CD4-positive, CD25-positive, alpha-beta regulatory T cell (primary cell): ENCODE measurements at regions not wholly inside any gene's neighbourhood (a gene's known extent, or its start where the extent isn't known, plus 50 kb on each side); places are given as distances from the start of the nearest gene placed in this dataset.
"Not testable (repeated sequence)": the region's sequence is repeated elsewhere in the genome, so short reads cannot be mapped to it uniquely, and the experiment has no call there.

ENCODE experiments used
- ATAC-seq, 2 donors: fragments of 150-1000 bp; cut with Tn5 transposase; one replicate each; pipeline ENCODE4 v1.10.0; 2021; ENCODE audit warnings: low read depth in 2 of 2, moderate number of reproducible peaks in 2 of 2, moderate library complexity in 1 of 2
- DNase-seq, 3 donors: peaks; one replicate each; pipeline versions ENCODE4 v3.0.0 to v3.0.0-alpha.2; 2012 to 2022; ENCODE audit warnings: mixed read lengths in 1 of 3
- H3K27ac ChIP-seq: one replicate; pipeline ENCODE4 v1.7.0; 2013; ENCODE audit warnings: mild to moderate bottlenecking, low read length; ENCODE audit not compliant: insufficient read depth, poor library complexity, severe bottlenecking
- H3K27me3 ChIP-seq: one replicate; pipeline ENCODE4 v1.7.0; 2013; ENCODE audit warnings: low read length; ENCODE audit not compliant: control insufficient read depth, insufficient read depth
- H3K36me3 ChIP-seq: one replicate; pipeline ENCODE4 v1.7.0; 2013; ENCODE audit warnings: mild to moderate bottlenecking, low read length, moderate library complexity; ENCODE audit not compliant: control insufficient read depth, insufficient read depth
- H3K4me1 ChIP-seq: 2 replicates; pipeline ENCODE4 v1.7.0; 2013; ENCODE audit warnings: mild to moderate bottlenecking, low read length; ENCODE audit not compliant: insufficient read depth, control insufficient read depth, poor library complexity, severe bottlenecking
- H3K4me3 ChIP-seq: one replicate; pipeline ENCODE4 v1.7.0; 2013; ENCODE audit warnings: low read depth, mild to moderate bottlenecking, low read length, moderate library complexity
- H3K9me3 ChIP-seq, 2 experiments: 1 replicate in 1 of 2; 2 replicates in 1 of 2; pipeline ENCODE4 v1.7.0; 2013; ENCODE audit warnings: low read length in 2 of 2, mild to moderate bottlenecking in 1 of 2, moderate library complexity in 1 of 2; ENCODE audit not compliant: control insufficient read depth in 2 of 2
- H3K27ac Mint-ChIP-seq, 3 donors: one replicate each; pipeline ENCODE4 v1.8.0; 2020 to 2022; ENCODE audit warnings: mild to moderate bottlenecking in 3 of 3, mixed read lengths in 3 of 3, moderate library complexity in 2 of 3
- H3K27me3 Mint-ChIP-seq: one replicate; pipeline ENCODE4 v1.8.0; 2022; ENCODE audit warnings: mild to moderate bottlenecking, mixed read lengths
- H3K36me3 Mint-ChIP-seq: one replicate; pipeline ENCODE4 v1.8.0; 2020; ENCODE audit warnings: mixed read lengths
- H3K4me1 Mint-ChIP-seq, 4 donors: one replicate each; pipeline ENCODE4 v1.8.0; 2020 to 2022; ENCODE audit warnings: mixed read lengths in 4 of 4, mild to moderate bottlenecking in 1 of 4
- H3K4me3 Mint-ChIP-seq, 4 donors: one replicate each; pipeline ENCODE4 v1.8.0; 2020 to 2022; ENCODE audit warnings: mild to moderate bottlenecking in 4 of 4, mixed read lengths in 4 of 4, moderate library complexity in 3 of 4
- H3K9me3 Mint-ChIP-seq, 7 donors: one replicate each; pipeline ENCODE4 v1.8.0; 2020 to 2022; ENCODE audit warnings: mixed read lengths in 7 of 7, mild to moderate bottlenecking in 3 of 7, moderate library complexity in 2 of 7

DNA sequence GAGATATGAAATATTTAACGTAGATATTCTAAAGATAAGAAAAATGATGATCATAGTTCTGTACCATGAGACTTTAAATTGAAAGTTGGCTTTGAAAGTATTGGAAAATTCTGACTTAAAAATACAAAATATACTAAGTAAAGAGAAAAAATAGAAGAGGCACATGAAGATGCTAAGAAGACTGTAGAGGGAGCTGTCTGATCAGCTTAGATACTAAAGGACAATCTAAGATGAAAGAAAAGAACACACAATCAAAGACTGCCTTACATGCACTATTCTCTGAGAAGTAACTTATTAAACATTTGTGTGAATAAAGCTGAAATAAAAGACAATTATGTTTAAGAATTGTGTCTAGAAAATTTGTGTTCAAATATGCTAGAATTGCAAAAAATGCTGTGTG, 55.1 kb downstream of the RBMXL2 start:
- Histone ChIP-seq H3K4me3 (no peak overlapping the region), H3K27me3 (peaks cover 7% of the 10 kb centered on the region), H3K4me1 (no peaks in the 10 kb centered on the region), H3K27ac (no peak overlapping the region), H3K36me3 (no peaks in the 10 kb centered on the region), H3K9me3 (peaks cover 0 to 2% of the 10 kb centered on the region in 2 experiments)
- DNase-seq (peak in 1 of 3 donors; percentile 15), ATAC-seq (no peak)
- no peak overlapping the region for H3K4me3 Mint-ChIP-seq
- no peaks in the 10 kb centered on the region for H3K4me1 Mint-ChIP-seq
- H3K9me3 Mint-ChIP-seq: peaks cover 0 to 15% (median 3%) of the 10 kb centered on the region in 7 donors
- no peaks in the 10 kb centered on the region for H3K36me3 Mint-ChIP-seq
- no peak overlapping the region for H3K27ac Mint-ChIP-seq
- peaks cover 5% of the 10 kb centered on the region for H3K27me3 Mint-ChIP-seq

DNA sequence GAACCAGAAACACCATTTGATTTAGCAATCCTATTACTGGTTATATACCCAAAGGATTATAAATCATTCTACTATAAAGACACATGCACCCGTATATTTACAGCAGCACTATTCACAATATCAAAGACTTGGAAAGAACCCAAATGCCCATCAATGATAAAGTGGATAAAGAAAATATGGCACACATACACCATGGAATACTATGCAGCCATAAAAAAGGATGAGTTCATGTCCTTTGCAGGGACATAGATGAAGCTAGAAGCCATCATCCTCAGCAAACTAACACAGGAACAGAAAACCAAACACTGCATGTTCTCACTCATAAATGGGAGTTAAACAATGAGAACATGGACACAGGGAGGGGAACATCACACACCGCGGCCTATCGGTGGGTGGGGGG, 61.3 kb downstream of the RBMXL2 start:
- not testable (repeated sequence) for H3K27me3 Mint-ChIP-seq, H3K36me3 ChIP-seq, ATAC-seq, H3K4me1 Mint-ChIP-seq, H3K4me3 ChIP-seq, H3K27me3 ChIP-seq, H3K27ac ChIP-seq, DNase-seq, H3K9me3 ChIP-seq, H3K4me1 ChIP-seq, H3K36me3 Mint-ChIP-seq, H3K4me3 Mint-ChIP-seq
- H3K9me3 Mint-ChIP-seq: peaks cover 0 to 24% (median 4%) of the 10 kb centered on the region in 7 donors
- H3K27ac Mint-ChIP-seq: peak overlapping the region in 1 of 3 donors; percentile 33

DNA sequence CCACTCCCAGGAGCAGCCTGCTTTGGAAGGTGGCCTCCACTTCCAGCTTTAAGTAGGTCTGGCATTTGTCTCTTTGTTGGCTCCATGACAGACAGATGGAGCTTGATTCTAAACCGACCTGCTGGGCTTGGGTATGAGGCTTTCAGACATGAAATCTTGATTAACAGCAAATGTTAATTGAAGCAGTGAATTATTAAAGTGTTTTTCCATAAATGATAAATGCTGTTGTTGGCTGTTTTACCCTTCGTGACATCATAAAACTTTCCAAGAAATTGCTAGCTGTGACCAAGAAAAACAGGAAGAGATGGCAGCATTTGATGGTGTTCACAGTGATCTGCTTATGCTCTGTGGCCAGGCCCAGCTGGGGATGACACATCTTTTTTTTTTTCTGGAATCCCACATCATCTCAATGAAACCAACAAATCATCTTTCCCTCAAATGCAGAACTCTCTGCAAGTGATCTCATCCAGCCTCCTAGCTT, 66.1 kb downstream of the RBMXL2 start:
- H3K9me3 Mint-ChIP-seq: peaks cover 0 to 6% (median 0%) of the 10 kb centered on the region in 7 donors
- no peaks in the 10 kb centered on the region for H3K36me3 ChIP-seq
- no peaks in the 10 kb centered on the region for H3K4me1 ChIP-seq
- no peak overlapping the region for H3K4me3 ChIP-seq
- H3K27me3 Mint-ChIP-seq: peaks cover 5% of the 10 kb centered on the region
- H3K27ac Mint-ChIP-seq: no peak overlapping the region
- ATAC-seq (no peak), DNase-seq (peak in 1 of 3 donors; percentile 3)
- no peaks in the 10 kb centered on the region for H3K4me1 Mint-ChIP-seq
- H3K4me3 Mint-ChIP-seq: no peak overlapping the region
- H3K36me3 Mint-ChIP-seq: no peaks in the 10 kb centered on the region
- no peaks in the 10 kb centered on the region for H3K27me3 ChIP-seq
- H3K27ac ChIP-seq: no peak overlapping the region
- no peaks in the 10 kb centered on the region for H3K9me3 ChIP-seq

DNA sequence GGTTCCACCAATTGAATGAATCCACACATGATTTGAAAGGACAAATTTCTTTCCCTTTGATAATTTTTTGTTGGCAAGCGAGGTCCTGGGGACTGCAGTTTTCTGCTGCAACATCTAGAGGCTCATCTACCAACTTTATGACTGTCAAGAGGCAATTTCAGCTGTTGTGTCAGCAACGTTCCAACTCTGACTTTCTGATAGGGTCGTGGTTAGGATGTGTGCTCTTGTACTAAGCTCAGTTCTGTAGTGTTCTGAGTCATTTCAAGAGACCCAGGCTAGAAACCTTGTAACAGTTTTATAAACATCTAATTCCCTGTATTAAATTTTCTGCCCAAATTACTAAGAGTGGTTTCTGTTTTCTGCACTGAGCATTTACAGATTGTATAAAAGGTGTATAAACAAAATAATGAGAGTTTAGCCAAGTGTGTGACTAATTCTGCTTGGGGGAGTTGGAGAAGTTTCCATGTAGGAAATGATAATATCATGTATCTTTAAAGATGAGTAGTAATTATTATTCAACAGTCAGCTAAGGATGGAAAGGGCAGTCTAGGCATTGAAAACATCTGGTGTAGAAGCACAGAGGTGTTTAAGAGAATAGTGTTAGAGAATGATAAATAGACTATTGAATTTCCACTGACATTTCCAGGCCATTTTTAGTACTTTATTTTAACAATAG, 72.2 kb downstream of the RBMXL2 start:
- DNase-seq: peak in 1 of 3 donors; percentile 39
- H3K36me3 Mint-ChIP-seq: no peaks in the 10 kb centered on the region
- Histone ChIP-seq H3K27ac (no peak overlapping the region), H3K9me3 (no peaks in the 10 kb centered on the region), H3K4me3 (no peak overlapping the region), H3K27me3 (no peaks in the 10 kb centered on the region), H3K4me1 (no peaks in the 10 kb centered on the region), H3K36me3 (no peaks in the 10 kb centered on the region)
- peaks cover 0 to 1% (median 0%) of the 10 kb centered on the region in 7 donors for H3K9me3 Mint-ChIP-seq
- ATAC-seq: no peak
- H3K4me1 Mint-ChIP-seq: peaks cover 0 to 11% (median 3%) of the 10 kb centered on the region in 4 donors
- H3K27ac Mint-ChIP-seq: no peak overlapping the region
- no peak overlapping the region for H3K4me3 Mint-ChIP-seq
- no peaks in the 10 kb centered on the region for H3K27me3 Mint-ChIP-seq

DNA sequence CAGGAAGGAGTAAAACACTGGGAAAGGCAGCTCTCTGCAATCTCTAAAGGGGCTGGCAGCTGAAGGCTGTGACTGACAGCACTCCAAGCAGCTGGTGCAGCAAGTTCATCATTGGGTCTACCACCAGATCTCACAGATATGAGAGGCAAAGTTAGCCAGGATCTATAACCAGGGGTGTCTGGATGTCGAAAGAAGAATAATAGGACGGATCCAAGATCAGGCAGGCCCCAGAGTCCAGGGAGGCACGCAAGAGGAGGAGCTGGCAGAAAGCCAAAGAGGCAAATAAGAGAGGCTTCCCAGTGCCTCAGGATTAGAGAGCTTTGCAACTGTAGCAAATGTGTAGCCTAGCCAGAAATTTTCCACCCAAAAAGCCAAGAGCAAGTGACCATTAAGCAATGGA, 77.1 kb downstream of the RBMXL2 start:
- no peaks in the 10 kb centered on the region for H3K36me3 Mint-ChIP-seq
- H3K27ac ChIP-seq: no peak overlapping the region
- no peaks in the 10 kb centered on the region for H3K27me3 Mint-ChIP-seq
- H3K36me3 ChIP-seq: no peaks in the 10 kb centered on the region
- H3K27me3 ChIP-seq: no peaks in the 10 kb centered on the region
- H3K9me3 Mint-ChIP-seq: peaks cover 0 to 1% (median 0%) of the 10 kb centered on the region in 7 donors
- H3K4me3 Mint-ChIP-seq: no peak overlapping the region
- peaks cover 0 to 4% (median 2%) of the 10 kb centered on the region in 4 donors for H3K4me1 Mint-ChIP-seq
- H3K27ac Mint-ChIP-seq: no peak overlapping the region
- DNase-seq (no peak), ATAC-seq (no peak)
- H3K9me3 ChIP-seq: no peaks in the 10 kb centered on the region
- H3K4me1 ChIP-seq: no peaks in the 10 kb centered on the region
- no peak overlapping the region for H3K4me3 ChIP-seq

DNA sequence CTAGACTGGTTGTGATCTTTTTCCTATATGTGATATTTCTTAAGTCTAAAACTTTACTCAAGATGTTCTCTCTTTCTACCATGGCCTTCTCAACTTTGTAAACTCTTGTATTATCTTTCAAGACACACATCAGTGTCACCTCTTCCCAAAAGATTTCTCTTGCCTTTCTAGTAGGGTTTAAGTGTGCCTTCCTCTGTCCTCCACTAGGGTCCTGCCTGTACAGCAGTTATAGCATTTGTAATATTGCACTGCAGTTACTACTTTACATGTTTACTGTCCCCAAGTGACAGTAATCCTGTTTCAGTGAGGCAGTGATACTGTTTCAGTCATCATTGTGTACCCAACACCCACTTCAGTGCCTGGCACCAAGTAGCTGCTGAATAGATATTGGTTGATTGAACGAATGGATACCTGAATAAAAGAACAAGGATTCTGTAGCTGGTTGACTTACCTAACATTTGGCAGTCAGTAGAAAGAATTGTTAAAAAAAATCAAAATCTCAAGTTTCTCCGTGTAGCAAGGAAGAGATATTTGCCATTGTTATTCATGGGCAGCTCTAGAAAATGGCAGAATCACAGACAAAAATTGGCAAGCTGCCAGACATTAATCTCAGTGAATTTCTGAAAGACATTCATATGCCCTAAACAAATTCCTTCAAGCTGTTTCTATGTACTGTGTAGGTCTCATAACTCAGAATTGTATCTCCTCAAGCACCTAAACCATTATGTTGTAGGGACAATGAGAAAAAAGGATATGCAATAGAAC, 79.4 kb downstream of the RBMXL2 start:
- Histone ChIP-seq H3K27me3 (peaks cover under 1% of the 10 kb centered on the region), H3K4me3 (no peak overlapping the region), H3K27ac (no peak overlapping the region), H3K36me3 (no peaks in the 10 kb centered on the region), H3K9me3 (no peaks in the 10 kb centered on the region), H3K4me1 (no peaks in the 10 kb centered on the region)
- H3K9me3 Mint-ChIP-seq: peaks cover 0 to 8% (median 0%) of the 10 kb centered on the region in 7 donors
- DNase-seq (no peak), ATAC-seq (no peak)
- H3K4me3 Mint-ChIP-seq: no peak overlapping the region
- no peak overlapping the region for H3K27ac Mint-ChIP-seq
- no peaks in the 10 kb centered on the region for H3K4me1 Mint-ChIP-seq
- no peaks in the 10 kb centered on the region for H3K27me3 Mint-ChIP-seq
- no peaks in the 10 kb centered on the region for H3K36me3 Mint-ChIP-seq

DNA sequence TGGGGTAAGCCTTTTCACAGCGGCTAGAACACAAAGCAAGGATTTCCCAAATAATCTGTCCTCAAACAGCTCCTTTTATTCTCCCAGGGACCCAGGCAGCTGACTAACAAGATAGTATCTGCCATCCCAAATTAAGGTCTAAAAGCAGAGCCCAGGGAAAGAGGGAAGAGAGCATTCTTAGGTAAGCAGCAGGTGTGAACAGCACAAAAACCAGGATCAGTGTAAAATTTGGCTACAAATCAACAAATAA, 79.9 kb downstream of the RBMXL2 start:
- Mint-ChIP-seq H3K9me3 (peaks cover 0 to 8% (median 0%) of the 10 kb centered on the region in 7 donors), H3K36me3 (no peaks in the 10 kb centered on the region), H3K27me3 (no peaks in the 10 kb centered on the region), H3K4me3 (no peak overlapping the region), H3K4me1 (no peaks in the 10 kb centered on the region), H3K27ac (no peak overlapping the region)
- no peak for ATAC-seq
- DNase-seq: no peak
- Histone ChIP-seq H3K27ac (no peak overlapping the region), H3K4me3 (no peak overlapping the region), H3K27me3 (peaks cover 2% of the 10 kb centered on the region), H3K36me3 (no peaks in the 10 kb centered on the region), H3K9me3 (no peaks in the 10 kb centered on the region), H3K4me1 (no peaks in the 10 kb centered on the region)

DNA sequence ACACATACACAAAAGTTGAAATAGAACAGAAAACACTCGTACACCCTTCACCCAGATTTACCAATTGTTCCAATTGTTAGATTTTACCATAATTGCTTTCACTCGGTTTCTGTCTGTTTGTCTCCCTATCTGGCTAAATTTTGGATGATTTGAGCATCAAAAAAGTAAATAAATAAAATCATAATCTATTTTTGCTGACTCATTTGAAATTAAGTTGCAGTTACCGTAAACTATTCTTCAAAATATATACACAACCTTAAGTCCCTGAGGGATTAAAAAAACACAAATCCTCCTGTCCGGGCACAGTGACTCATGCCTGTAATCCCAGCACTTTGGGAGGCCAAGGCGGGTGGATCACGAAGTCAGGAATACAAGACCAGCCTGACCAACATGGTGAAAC, 81.3 kb upstream of the SYT9 start:
- Histone ChIP-seq H3K4me3 (no peak overlapping the region), H3K27ac (no peak overlapping the region), H3K27me3 (peaks cover 3% of the 10 kb centered on the region), H3K36me3 (no peaks in the 10 kb centered on the region), H3K4me1 (no peaks in the 10 kb centered on the region), H3K9me3 (no peaks in the 10 kb centered on the region)
- Mint-ChIP-seq H3K4me3 (no peak overlapping the region), H3K27me3 (no peaks in the 10 kb centered on the region), H3K27ac (no peak overlapping the region), H3K9me3 (peaks cover 0 to 8% (median 0%) of the 10 kb centered on the region in 7 donors), H3K4me1 (no peaks in the 10 kb centered on the region), H3K36me3 (no peaks in the 10 kb centered on the region)
- ATAC-seq: no peak
- no peak for DNase-seq
